Suppressor macrophage treated with lipopolysaccharide for 1 hour (primary cell): ENCODE measurements at regions not wholly inside any gene's neighbourhood (a gene's known extent, or its start where the extent isn't known, plus 50 kb on each side); places are given as distances from the start of the nearest gene placed in this dataset.

Source experiments
- DNase-seq, 3 donors: peaks; one replicate each; pipeline ENCODE4 v3.0.0-alpha.2; 2020 to 2022

DNA sequence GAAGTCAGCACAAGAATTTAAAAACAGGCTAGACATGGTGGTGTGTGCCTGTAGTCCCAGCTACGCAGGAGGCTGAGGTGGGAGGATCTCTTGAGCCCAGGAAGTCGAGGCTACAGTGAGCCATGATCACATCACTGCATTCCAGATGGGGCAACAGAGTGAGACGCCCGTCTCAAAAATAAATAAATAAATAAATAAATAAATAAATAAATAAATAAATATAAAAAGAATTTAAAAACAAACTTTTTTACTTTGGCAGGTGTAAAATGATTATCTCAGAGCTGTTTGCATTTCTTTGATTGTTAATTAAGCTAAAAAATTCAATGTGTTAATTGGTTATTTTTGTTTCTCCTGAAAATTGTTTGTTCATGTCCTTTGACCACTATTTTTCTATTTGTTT lies 97.5 kb upstream of the RPS6KA3 start:
- no peak for DNase-seq

GRCh38 chrX:20363275-20363674 lies 96.6 kb upstream of the RPS6KA3 start:
- no peak for DNase-seq

DNA sequence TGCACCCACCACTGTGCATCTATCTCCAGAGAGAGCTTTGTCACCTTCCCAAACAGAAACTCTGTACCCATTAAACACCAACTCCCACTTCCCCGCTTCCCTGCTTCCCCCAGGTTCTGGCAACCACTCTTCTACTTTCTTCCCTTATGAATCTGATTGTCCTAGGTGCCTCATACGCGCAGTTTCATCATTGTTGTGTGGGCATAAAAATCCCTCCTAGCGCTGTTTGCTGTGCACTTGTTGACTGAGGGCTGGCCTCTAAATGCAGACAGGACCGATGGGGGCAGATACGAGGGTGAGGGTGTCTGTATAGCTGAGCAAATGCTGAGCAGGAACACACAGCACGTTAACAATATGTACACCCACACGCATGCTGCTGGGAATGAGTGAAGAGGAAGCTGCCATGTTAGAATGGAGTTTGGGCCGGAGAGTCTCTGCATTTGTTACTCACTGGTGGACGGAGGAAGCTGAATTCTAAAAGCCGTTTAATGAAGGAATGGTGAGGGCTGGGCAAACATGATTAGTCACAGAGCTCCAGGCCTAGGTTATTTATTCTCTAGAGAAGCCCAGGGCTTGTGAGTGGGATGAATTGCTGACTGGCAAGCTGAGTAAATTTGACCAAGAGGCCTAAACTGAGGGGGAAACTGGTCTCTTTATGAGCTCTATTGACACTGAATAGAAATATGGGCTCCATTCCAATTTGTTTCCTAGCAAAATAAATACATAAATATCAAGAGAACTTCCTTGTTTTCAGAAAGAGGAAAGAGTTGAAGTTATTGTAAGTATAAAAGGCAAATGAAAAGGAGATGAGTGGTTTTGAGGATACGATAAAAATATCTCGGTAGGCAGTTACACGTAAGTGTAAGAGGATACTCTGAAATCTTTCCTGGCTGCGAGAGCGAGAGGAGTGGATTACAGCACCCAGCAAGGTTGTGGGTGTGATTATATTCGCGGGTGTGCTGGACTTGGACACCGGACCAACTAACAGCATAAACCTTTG lies 95.9 kb upstream of the RPS6KA3 start:
- DNase-seq: peak; percentile 67 to 82 (median 77)

- DNase-seq: no peak
Observed at GRCh38 chrX:20361890-20362262, 95.2 kb upstream of the RPS6KA3 start.

DNA sequence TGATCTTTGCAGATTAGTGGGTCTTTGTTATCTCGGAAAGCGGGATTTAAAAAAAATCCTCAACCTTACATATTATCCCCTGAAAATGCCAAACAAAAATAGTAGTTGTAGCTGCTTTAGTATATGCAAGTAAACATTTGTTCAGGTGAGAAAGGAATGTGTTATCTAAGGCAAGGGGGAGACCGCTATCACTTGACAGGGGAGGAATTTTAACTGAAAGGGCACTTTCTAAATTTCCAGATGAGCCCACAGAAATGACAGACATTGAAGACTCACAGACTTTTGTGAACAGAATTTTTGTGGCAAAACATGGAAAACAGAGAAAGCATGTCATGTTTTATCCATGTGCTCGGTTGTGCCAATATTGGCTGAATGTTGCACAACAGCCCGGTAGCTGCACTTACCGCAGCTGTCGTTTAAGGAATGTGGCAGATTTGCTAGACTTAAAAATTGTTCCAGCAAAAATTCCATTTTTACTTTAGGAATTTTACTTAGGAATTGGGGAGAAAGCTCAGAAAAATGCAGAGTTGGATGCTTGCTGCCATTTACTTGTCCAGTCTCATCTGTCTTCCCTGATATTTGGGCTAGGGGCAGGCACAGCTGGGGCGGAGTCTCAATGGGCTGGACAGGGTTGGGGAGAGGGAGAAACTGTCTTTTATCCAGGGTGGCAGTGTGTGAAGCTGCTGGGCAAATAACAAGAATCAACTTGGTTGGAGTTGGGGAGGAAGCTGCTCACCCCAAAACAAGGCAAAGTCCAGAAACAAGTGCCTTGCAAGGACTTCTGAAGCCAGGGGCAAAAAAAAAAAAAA lies 94.6 kb upstream of the RPS6KA3 start:
- no peak for DNase-seq

DNA sequence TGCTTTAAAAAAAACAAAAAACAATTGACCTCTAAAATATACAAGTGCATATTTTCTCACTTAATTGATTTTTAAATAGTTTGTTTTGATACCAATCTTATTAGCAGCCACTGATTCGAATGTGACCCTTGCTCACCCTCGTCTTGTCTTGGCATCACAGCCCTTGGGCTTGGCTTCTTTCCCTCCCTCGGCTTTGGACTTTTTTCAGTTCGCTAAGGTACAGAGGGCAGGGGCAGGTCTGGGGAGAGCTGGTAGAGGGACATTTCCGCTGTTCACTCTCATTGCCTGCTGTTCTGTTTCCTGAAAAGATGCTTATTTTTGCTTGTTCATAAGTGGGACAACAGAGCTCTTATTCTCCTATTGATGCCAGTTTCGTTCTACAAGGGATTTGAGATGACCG lies 88.5 kb upstream of the RPS6KA3 start:
- DNase-seq: no peak

DNA sequence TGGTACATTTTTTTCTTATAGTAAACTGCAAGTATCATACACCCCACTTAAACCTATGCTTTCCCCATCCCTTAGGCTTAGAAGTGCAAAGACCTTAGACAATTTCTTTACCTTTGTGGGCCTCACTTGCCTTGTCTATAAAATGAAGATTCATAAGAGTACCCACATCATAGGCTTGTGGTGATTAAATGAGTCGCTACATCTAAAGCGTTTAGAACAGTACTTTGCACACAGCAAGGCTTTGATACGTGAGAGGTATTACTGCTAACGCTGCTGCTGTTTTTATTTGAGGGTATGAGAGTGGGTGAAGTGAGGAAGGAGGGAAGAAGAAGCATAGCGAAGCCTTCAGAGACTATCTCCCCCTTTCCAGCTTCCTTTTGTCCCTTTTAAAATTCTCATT lies 87.8 kb upstream of the RPS6KA3 start:
- no peak for DNase-seq

DNA sequence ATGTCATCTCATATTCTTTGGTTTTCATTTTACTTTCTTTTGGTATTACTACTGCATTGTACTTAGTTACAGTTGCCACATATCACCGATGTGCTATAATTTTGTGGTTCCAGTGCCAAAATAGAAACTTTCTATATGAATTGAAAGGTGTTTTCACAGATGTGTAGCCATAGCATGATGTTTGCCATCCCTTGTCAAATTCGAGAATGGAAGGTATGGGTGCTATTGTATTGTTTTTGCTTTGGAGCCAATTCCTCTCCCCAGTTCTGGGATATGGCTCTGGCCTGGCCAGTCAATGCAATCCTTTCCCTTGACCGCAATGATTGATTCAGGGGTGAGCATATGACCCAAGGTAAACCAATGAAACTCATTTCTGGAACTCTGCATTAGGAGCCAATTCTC lies 86.2 kb upstream of the RPS6KA3 start:
- DNase-seq: no peak

DNA sequence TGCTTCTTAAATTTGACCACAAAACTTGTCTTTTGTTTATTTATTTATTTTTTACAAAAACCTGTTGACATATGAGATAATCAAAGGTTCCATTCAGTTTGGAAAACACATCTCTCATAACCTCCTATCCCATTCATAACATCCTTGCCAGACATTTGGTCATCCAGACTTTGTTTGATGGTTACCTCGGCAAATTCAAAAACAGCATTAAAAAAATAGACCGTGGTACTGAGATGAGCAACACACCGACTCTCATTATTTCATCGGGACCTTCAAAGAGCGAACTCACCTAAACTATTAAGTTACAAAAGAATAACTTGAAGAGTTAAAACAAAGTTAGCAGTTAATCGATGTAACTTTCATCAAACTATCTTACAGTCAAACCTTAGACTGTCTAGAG lies 85.8 kb upstream of the RPS6KA3 start:
- DNase-seq: no peak

DNA sequence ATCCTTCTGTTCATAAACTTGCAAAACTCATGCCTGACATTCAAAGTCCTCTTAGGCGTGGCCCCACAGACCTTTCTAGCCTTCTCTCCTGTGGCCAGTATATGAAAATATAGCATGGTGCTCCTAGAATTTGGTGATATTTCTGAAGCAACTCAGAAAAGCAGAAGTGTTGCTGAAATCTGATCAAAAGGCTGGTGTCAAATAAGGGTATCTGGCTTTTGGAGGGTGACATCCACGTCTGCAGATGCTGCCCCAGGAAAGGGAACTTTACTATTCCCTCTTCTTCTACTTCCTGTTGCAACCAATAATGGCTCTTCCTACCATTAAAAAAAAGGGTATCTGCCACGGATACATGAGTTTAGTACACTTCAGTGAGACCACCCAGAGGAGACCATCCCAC lies 83.9 kb upstream of the RPS6KA3 start:
- DNase-seq: no peak

- no peak for DNase-seq
Observed at GRCh38 chrX:20348139-20348538, 81.4 kb upstream of the RPS6KA3 start.

- no peak for DNase-seq
Observed at GRCh38 chrX:20347481-20347880, 80.8 kb upstream of the RPS6KA3 start.

DNA sequence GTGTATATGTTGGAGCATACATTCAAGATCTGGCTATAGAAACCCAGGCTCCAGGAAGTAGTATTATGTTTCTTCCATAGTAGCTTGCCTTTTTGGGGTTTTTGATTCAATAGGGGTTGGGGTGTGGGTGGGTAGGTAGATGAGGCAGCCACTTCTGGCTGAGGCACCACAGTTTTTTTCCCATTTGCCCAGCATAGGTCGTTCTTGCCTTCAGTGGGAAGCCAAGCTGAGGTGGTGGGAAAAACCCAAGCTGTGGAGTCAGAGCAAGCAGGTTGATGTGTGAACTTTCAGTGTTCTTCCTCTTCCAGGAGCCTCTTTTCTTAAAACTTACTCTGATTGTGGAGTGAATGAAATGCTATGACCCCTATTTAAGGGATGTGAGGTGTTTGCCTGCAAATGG lies 67.0 kb upstream of the RPS6KA3 start:
- DNase-seq: peak in 1 of 3 donors; percentile 12

- no peak for DNase-seq
Observed at GRCh38 chrX:20330545-20330944, 63.8 kb upstream of the RPS6KA3 start.

GRCh38 chrX:20329435-20329834 lies 62.7 kb upstream of the RPS6KA3 start:
- DNase-seq: no peak

GRCh38 chrX:20325786-20326388 lies 59.2 kb upstream of the RPS6KA3 start:
- no peak for DNase-seq

DNA sequence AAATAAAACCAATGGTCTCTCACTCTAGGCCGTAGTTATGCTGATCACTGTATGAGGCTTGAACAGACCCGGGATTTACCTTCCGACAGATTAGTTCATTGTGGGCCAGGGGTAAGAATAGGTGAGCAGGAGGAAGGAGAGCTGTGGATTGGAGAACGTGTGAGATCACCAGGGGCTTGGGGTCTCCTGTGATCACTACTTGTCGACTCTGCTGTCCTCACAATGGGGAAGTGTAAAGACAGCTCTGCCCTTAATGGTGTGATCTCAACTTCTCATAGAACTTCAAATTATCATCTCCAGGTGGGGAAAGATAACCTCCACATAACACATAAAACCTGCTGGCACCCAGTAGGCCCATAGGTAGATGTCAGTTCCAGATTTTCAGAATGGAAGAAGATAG lies 56.2 kb upstream of the RPS6KA3 start:
- DNase-seq: no peak

DNA sequence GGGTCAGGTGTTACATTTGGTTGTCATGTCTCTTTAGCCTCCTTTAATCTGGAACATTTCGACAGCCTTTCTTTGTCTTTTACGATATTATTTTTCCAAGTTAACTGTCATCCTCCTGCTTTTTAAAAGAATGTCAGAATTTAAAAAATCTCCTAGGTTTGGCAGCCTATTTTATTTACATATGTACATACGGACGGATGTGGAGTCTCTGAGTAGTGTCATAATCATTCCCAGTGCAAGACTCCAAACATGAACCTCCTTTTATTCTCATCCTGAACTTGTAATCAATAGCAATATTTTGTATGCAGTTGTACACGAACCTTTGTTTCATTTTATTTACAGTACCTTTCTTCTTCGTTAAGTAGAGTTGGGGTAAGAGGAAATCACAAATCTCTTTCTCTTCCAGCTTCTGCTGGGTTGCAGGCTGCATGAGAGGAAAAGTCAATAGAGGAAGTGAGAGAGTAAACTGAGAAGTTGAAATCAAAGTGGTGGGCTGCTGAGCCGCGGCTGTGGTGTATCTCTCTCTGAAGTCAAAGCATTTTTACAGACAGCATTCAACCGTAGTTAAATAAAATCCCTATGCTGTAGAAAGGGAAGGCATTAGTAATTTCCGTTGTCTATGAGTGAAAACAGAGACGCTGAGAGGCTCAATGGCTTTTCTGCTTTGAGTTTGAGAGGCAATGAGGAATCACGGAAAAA lies 53.9 kb upstream of the RPS6KA3 start:
- DNase-seq: peak; percentile 58 to 68 (median 59)

DNA sequence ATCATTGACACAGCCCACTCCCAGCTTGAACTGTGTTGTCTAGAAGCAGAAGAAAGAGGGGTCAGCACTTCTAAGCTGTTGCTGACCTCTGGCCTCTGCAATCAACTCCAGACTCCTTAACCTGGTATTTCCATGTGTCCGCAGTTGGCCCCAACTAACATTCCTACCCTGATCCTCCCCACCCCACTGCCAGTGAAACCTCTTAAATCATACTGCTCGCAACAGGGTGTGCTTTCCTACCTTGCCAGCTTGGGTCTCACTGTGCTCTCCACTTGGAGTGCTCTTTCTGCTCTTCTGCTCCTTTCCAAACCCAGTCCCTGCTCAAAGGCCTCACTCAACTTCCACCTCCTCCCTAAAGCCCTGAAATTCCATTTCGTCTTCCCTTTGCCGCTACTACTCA lies 52.3 kb upstream of the RPS6KA3 start:
- no peak for DNase-seq

DNA sequence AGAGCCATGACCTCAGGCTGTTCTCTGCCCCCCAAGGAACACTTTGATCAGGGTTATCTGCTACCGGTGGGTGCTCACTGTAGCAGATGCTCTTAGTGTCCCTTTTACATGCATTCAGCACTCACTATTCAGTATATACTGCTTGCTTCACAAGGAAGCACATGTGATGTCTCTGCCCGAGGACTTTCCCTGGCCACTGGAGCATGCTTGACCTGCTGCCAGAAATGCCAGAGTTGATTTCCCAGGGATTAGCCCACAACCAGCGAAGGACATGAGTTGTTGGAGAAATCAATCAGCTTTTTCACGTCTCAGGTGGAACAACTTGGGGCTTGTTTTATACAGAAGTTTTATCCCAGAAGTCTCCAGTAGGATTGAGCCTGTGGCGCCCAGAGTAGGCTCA lies 51.2 kb upstream of the RPS6KA3 start:
- DNase-seq: peak in 1 of 3 donors; percentile 17
